Activated CD4-positive, alpha-beta T cell treated with anti-CD3 and anti-CD28 coated beads, Interleukin-2, amount 10 ng/mL, durations not matched to agents 7 days and 5 days (primary cell): ENCODE measurements at regions not wholly inside any gene's neighbourhood (a gene's known extent, or its start where the extent isn't known, plus 50 kb on each side); places are given as distances from the start of the nearest gene placed in this dataset. TPM values are rescaled to one million over a fixed set of nuclear protein-coding genes. Genes with fewer than 3 reads are reported as not detected.

Experiments used
- microRNA-seq: library from miRNA; unstranded; fragments of <30 nt; microRNA quantifications from one replicate; pipeline ENCODE4 v1.2.0, GENCODE V29; 2021; ENCODE audit warnings: borderline microRNAs expressed, borderline replicate concordance

Small RNA genes in the stretch of these regions (microRNA-seq; reads per million reads assigned to microRNA genes)
- not detected for gene MIR4272
